GM21423 (cell line): ENCODE measurements at regions not wholly inside any gene's neighbourhood (a gene's known extent, or its start where the extent isn't known, plus 50 kb on each side); places are given as distances from the start of the nearest gene placed in this dataset.

Experiments used
- ATAC-seq: cut with Tn5 transposase; IDR thresholded peaks from one replicate; pipeline ENCODE4 v1.9.1; 2021; ENCODE audit warnings: mild to moderate bottlenecking, moderate library complexity; ENCODE audit not compliant: unreplicated experiment

- no peak for ATAC-seq
Observed at GRCh38 chr13:53466576-53466975, 438.0 kb downstream of the OLFM4 start.

- no peak for ATAC-seq
Observed at GRCh38 chr13:53473397-53473796, 444.8 kb downstream of the OLFM4 start.

GRCh38 chr13:53474878-53475277, 446.3 kb downstream of the OLFM4 start:
- no peak for ATAC-seq

- no peak for ATAC-seq
Observed at GRCh38 chr13:53490752-53491151, 462.1 kb downstream of the OLFM4 start.

- no peak for ATAC-seq
Observed at GRCh38 chr13:53494406-53494805, 465.8 kb downstream of the OLFM4 start.

GRCh38 chr13:53499576-53500133, 471.0 kb downstream of the OLFM4 start:
- ATAC-seq, result no peak

- ATAC-seq, result no peak
Observed at GRCh38 chr13:53501387-53501786, 472.8 kb downstream of the OLFM4 start.

GRCh38 chr13:53507741-53508140, 479.1 kb downstream of the OLFM4 start:
- no peak for ATAC-seq

GRCh38 chr13:53512635-53513034, 484.0 kb downstream of the OLFM4 start:
- no peak for ATAC-seq

GRCh38 chr13:53513226-53513625, 484.6 kb downstream of the OLFM4 start:
- ATAC-seq, result no peak

GRCh38 chr13:53520132-53520531, 491.5 kb downstream of the OLFM4 start:
- no peak for ATAC-seq

GRCh38 chr13:53522034-53522433, 493.4 kb downstream of the OLFM4 start:
- ATAC-seq, result no peak

GRCh38 chr13:53537586-53537985, 509.0 kb downstream of the OLFM4 start:
- no peak for ATAC-seq

GRCh38 chr13:53545340-53545941, 516.8 kb downstream of the OLFM4 start:
- no peak for ATAC-seq

- ATAC-seq, result no peak
Observed at GRCh38 chr13:53560556-53560955, 531.9 kb downstream of the OLFM4 start.

GRCh38 chr13:53562419-53562818, 533.8 kb downstream of the OLFM4 start:
- no peak for ATAC-seq

GRCh38 chr13:53568491-53568890, 539.9 kb downstream of the OLFM4 start:
- ATAC-seq, result no peak

- no peak for ATAC-seq
Observed at GRCh38 chr13:53569453-53569852, 540.8 kb downstream of the OLFM4 start.

- no peak for ATAC-seq
Observed at GRCh38 chr13:53601113-53601512, 572.5 kb downstream of the OLFM4 start.

GRCh38 chr13:53605326-53605725, 576.7 kb downstream of the OLFM4 start:
- ATAC-seq, result no peak

- no peak for ATAC-seq
Observed at GRCh38 chr13:53612200-53612599, 583.6 kb downstream of the OLFM4 start.

- no peak for ATAC-seq
Observed at GRCh38 chr13:53622456-53622855, 593.8 kb downstream of the OLFM4 start.

- no peak for ATAC-seq
Observed at GRCh38 chr13:53623146-53623545, 594.5 kb downstream of the OLFM4 start.
